ENCODE measurements at regions not wholly inside any gene's neighbourhood (a gene's known extent, or its start where the extent isn't known, plus 50 kb on each side); places are given as distances from the start of the nearest gene placed in this dataset.

- no peaks in the 10 kb centered on the region for H3K4me1 ChIP-seq (ENCODE audit: control insufficient read depth, insufficient read depth, low read length)
- intact Hi-C loops (cut with DNase I) = no loop called here
- no peak overlapping the region for H3K4me3 ChIP-seq (ENCODE audit: low read length)
- DNase-seq = no peak
- H3K27me3 ChIP-seq (ENCODE audit: control insufficient read depth, insufficient read depth) = no peaks in the 10 kb centered on the region
- 63% methylated on average over 22 of the region's 22 CpGs for WGBS
- no peak overlapping the region for H3K27ac ChIP-seq (ENCODE audit: low read length)
- no peaks in the 10 kb centered on the region for H3K9me3 ChIP-seq (ENCODE audit: control insufficient read depth, low read length)
- ATAC-seq = no peak
Observed at GRCh38 chr10:130809761-130810515, 501.6 kb downstream of the TCERG1L start.

- WGBS = 87% methylated on average over 14 of the region's 14 CpGs
Observed at GRCh38 chr10:130810856-130811255, 500.7 kb downstream of the TCERG1L start.

DNA sequence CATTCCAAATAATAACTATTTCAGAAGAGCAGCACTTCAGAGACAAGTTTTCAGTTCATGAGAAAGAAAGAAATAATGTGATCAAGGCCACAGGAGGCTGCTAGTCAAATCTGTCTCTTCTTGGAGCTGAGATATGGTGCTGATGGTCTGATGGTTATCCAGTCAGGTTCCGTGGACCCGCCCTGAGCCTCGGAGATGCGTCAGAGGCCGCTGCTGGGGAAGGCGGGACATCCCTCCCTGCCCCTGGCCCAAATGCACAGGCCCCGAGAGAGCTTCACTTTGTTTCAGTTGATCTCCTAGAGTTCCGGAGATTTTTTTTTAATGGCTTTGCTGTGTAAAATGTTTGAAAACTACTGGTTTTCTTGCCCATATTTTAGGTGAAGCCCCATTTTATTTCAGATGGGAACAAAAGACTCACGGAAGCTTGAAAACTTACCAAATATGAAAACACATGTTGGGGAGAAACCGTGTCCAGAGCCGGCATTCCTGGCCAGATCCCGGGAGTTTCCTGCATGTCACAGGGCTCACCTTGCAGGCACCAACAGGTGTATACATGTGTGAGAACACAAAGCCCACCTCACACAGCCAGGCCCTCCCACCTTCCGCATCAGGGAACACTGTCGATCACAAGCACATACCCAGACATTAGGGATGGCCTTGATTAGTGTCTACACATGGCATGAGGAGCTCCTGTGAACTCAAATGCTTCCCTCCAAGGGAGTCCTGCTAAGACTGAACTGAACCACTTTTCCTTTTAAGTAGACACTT is 499.0 kb downstream of the TCERG1L start:
- ATAC-seq (no peak), DNase-seq (no peak)
- H3K4me1 ChIP-seq (ENCODE audit: control insufficient read depth, insufficient read depth, low read length) = no peaks in the 10 kb centered on the region
- intact Hi-C loops (cut with DNase I) = no loop called here
- H3K4me3 ChIP-seq (ENCODE audit: low read length) = no peak overlapping the region
- H3K9me3 ChIP-seq (ENCODE audit: control insufficient read depth, low read length) = no peaks in the 10 kb centered on the region
- H3K27ac ChIP-seq (ENCODE audit: low read length) = no peak overlapping the region
- 81% methylated on average over 14 of the region's 14 CpGs for WGBS
- no peaks in the 10 kb centered on the region for H3K27me3 ChIP-seq (ENCODE audit: control insufficient read depth, insufficient read depth)

More at GRCh38 chr10:130810856-130811255, 500.7 kb downstream of the TCERG1L start:
- no peaks in the 10 kb centered on the region for H3K27me3 ChIP-seq (ENCODE audit: control insufficient read depth, insufficient read depth)
- ATAC-seq = no peak
- H3K4me3 ChIP-seq (ENCODE audit: low read length) = no peak overlapping the region
- DNase-seq = no peak
- no peaks in the 10 kb centered on the region for H3K4me1 ChIP-seq (ENCODE audit: control insufficient read depth, insufficient read depth, low read length)
- no peak overlapping the region for H3K27ac ChIP-seq (ENCODE audit: low read length)
- intact Hi-C loops (cut with DNase I) = no loop called here
- H3K9me3 ChIP-seq (ENCODE audit: control insufficient read depth, low read length) = no peaks in the 10 kb centered on the region

DNA sequence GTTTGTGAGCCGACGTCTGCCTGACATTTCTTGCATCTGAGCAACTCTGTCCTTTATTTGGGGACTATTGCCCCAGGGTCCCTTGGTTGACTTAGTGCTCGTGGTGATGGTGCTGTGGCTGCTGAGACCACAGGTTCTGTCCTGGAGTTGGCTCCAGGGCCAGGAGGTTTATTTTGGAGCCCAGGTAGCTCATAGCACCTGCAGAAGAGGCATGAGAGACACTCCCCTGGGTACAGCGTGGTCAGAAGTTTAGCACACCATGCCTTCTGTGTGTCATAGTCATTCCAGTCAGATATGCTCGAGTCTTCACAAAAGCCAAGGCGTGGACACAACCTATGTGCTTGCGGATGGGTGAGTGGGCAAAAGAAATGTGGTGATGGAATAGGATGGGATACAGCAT is 496.9 kb downstream of the TCERG1L start:
- Histone ChIP-seq H3K4me1 (ENCODE audit: control insufficient read depth, insufficient read depth, low read length) (no peaks in the 10 kb centered on the region), H3K27me3 (ENCODE audit: control insufficient read depth, insufficient read depth) (no peaks in the 10 kb centered on the region), H3K4me3 (ENCODE audit: low read length) (no peak overlapping the region), H3K9me3 (ENCODE audit: control insufficient read depth, low read length) (no peaks in the 10 kb centered on the region), H3K27ac (ENCODE audit: low read length) (no peak overlapping the region)
- DNase-seq (no peak), ATAC-seq (no peak)
- whole genome bisulfite sequencing = 76% methylated on average over 7 of the region's 7 CpGs
- intact Hi-C loops (cut with DNase I) = no loop called here

GRCh38 chr10:130816116-130816901 is 495.2 kb downstream of the TCERG1L start:
- ATAC-seq (no peak), DNase-seq (no peak)
- H3K9me3 ChIP-seq (ENCODE audit: control insufficient read depth, low read length) = no peaks in the 10 kb centered on the region
- H3K27ac ChIP-seq (ENCODE audit: low read length) = no peak overlapping the region
- intact Hi-C loops (cut with DNase I) = no loop called here
- no peaks in the 10 kb centered on the region for H3K4me1 ChIP-seq (ENCODE audit: control insufficient read depth, insufficient read depth, low read length)
- no peak overlapping the region for H3K4me3 ChIP-seq (ENCODE audit: low read length)
- 70% methylated on average over 23 of the region's 23 CpGs for WGBS
- no peaks in the 10 kb centered on the region for H3K27me3 ChIP-seq (ENCODE audit: control insufficient read depth, insufficient read depth)

- no peak overlapping the region for H3K27ac ChIP-seq (ENCODE audit: low read length)
- no peak overlapping the region for H3K4me3 ChIP-seq (ENCODE audit: low read length)
- H3K27me3 ChIP-seq (ENCODE audit: control insufficient read depth, insufficient read depth) = no peaks in the 10 kb centered on the region
- WGBS = 69% methylated on average over 8 of the region's 8 CpGs
- H3K9me3 ChIP-seq (ENCODE audit: control insufficient read depth, low read length) = no peaks in the 10 kb centered on the region
- DNase-seq (no peak), ATAC-seq (no peak)
- intact Hi-C loops (cut with DNase I) = no loop called here
- no peaks in the 10 kb centered on the region for H3K4me1 ChIP-seq (ENCODE audit: control insufficient read depth, insufficient read depth, low read length)
Observed at GRCh38 chr10:130817046-130817624, 494.4 kb downstream of the TCERG1L start.

DNA sequence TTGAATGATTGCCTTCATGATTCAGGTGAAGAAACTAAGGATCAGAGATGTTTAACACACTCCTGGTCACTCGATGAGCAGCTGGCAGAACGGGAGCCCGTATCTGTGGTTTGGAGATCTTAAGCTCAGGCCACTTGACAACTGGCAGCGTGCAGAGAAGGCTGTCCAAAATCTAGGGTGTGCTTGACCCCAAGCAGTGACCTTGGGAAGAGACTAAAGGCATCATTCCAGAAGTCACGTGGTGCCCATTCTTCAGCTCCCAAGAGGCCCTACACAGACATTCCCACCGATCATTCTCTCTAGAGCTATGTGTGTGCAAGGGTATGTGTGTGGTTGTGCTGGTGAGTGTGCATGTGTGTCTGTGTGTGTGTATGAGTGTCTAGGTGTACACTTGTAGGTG is 493.8 kb downstream of the TCERG1L start:
- Histone ChIP-seq H3K27me3 (ENCODE audit: control insufficient read depth, insufficient read depth) (no peaks in the 10 kb centered on the region), H3K4me1 (ENCODE audit: control insufficient read depth, insufficient read depth, low read length) (no peaks in the 10 kb centered on the region), H3K27ac (ENCODE audit: low read length) (no peak overlapping the region), H3K9me3 (ENCODE audit: control insufficient read depth, low read length) (no peaks in the 10 kb centered on the region), H3K4me3 (ENCODE audit: low read length) (no peak overlapping the region)
- intact Hi-C loops (cut with DNase I) = no loop called here
- ATAC-seq (no peak), DNase-seq (no peak)
- WGBS = 61% methylated on average over 6 of the region's 6 CpGs

GRCh38 chr10:130820880-130821482 is 490.5 kb downstream of the TCERG1L start:
- intact Hi-C loops (cut with DNase I) = no loop called here
- DNase-seq (no peak), ATAC-seq (no peak)
- Histone ChIP-seq H3K4me1 (ENCODE audit: control insufficient read depth, insufficient read depth, low read length) (no peaks in the 10 kb centered on the region), H3K27ac (ENCODE audit: low read length) (no peak overlapping the region), H3K27me3 (ENCODE audit: control insufficient read depth, insufficient read depth) (no peaks in the 10 kb centered on the region), H3K4me3 (ENCODE audit: low read length) (no peak overlapping the region), H3K9me3 (ENCODE audit: control insufficient read depth, low read length) (peaks cover 1% of the 10 kb centered on the region)
- WGBS = 56% methylated on average over 11 of the region's 11 CpGs

- WGBS = 83% methylated on average over 4 of the region's 4 CpGs
- intact Hi-C loops (cut with DNase I) = no loop called here
- peaks cover 1% of the 10 kb centered on the region for H3K9me3 ChIP-seq (ENCODE audit: control insufficient read depth, low read length)
- no peak overlapping the region for H3K27ac ChIP-seq (ENCODE audit: low read length)
- DNase-seq = no peak
- H3K4me1 ChIP-seq (ENCODE audit: control insufficient read depth, insufficient read depth, low read length) = no peaks in the 10 kb centered on the region
- H3K27me3 ChIP-seq (ENCODE audit: control insufficient read depth, insufficient read depth) = no peaks in the 10 kb centered on the region
- H3K4me3 ChIP-seq (ENCODE audit: low read length) = no peak overlapping the region
- ATAC-seq = no peak
Observed at GRCh38 chr10:130824230-130825014, 487.1 kb downstream of the TCERG1L start.

DNA sequence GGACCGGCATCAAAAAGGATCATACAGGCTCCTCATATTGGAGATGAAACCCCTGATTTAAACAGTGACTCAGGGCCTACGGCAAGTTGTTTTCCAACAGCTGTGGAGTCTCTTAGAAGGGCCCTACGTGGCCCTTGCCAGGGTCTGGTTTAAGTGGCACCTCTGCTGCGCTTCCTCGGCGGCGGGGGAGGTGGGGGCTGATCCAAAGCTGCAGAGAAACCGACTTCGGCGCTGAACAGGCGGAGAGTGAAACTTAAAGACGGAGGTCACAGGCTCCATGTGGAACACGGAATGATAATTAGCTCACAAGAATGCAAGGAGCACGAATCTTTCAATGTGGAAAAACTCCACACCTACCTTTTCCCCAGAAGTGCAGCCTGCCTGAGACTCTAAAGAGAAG is 477.9 kb downstream of the TCERG1L start:
- intact Hi-C loops (cut with DNase I) = no loop called here
- DNase-seq (no peak), ATAC-seq (no peak)
- Histone ChIP-seq H3K9me3 (ENCODE audit: control insufficient read depth, low read length) (no peaks in the 10 kb centered on the region), H3K4me3 (ENCODE audit: low read length) (no peak overlapping the region), H3K4me1 (ENCODE audit: control insufficient read depth, insufficient read depth, low read length) (no peaks in the 10 kb centered on the region), H3K27me3 (ENCODE audit: control insufficient read depth, insufficient read depth) (no peaks in the 10 kb centered on the region), H3K27ac (ENCODE audit: low read length) (no peak overlapping the region)
- WGBS = 87% methylated on average over 14 of the region's 14 CpGs
